ENCODE measurements at regions not wholly inside any gene's neighbourhood (a gene's known extent, or its start where the extent isn't known, plus 50 kb on each side); places are given as distances from the start of the nearest gene placed in this dataset.

DNA sequence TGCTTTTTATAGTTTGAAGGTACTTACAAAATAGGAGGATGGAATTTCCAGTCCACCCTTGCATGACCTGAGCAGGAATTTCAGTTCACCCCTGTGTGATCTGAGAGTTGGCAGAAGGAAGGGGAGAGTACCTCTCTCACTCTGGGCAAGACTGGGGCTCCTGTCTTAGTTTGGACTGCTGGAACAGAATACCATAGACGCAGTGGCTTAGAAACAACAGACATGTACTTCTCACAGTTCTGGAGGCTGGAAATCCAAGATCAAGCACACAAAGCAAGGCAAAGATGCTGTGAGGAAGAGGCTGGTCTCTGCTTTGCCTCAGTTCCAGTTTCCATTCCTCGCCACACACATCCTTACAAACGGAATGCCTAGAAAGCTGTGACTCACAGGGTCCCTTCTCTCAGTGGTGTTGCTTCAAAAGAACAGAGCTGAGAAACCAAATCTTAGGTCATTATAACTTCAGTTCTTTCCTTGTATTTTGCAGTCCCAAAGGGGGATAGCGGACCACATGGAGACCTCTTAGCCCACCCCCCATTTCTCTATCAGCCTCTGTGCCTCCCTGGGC, 108.8 kb upstream of the HAAO start:
- no peak for DNase-seq

- DNase-seq = no peak
These were observed 108.0 kb upstream of the HAAO start for GRCh38 chr2:42900289-42900891.

DNA sequence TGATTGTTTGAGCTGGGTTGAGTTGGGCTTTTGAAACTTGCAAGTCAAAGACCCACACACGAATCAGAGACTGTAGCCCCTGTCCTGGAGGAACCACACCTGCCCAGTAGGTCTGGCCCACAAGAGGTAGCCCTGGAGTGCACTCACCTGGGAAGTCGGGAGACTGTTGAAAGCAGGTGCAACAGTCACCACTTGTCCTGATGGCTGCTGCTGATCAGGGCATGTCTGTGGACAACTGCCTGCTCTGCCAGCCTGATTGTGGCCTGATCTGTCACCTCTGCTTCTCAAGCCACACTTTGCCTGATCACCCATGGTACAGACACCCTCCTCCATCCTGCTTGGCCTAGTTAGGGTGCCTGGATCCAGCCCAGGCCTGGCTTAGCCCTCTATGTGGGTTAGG, 105.0 kb upstream of the HAAO start:
- DNase-seq = no peak

DNA sequence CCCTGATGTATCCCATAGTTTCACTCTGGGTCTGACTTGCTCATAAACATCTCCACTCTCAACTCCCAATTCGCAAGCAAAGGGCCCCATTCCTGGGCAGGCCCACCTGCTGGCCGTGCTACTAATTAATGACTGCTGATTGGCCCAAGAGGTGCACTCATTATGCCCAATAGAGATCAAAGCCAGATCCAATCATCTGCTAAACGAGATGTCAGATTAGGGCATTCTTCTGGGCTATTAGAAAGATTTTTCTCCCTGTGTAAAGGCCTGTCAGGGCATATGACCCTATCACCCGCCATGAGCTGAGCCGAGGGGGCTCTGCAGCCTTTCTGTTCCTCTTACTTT, 103.4 kb upstream of the HAAO start:
- DNase-seq = no peak

DNA sequence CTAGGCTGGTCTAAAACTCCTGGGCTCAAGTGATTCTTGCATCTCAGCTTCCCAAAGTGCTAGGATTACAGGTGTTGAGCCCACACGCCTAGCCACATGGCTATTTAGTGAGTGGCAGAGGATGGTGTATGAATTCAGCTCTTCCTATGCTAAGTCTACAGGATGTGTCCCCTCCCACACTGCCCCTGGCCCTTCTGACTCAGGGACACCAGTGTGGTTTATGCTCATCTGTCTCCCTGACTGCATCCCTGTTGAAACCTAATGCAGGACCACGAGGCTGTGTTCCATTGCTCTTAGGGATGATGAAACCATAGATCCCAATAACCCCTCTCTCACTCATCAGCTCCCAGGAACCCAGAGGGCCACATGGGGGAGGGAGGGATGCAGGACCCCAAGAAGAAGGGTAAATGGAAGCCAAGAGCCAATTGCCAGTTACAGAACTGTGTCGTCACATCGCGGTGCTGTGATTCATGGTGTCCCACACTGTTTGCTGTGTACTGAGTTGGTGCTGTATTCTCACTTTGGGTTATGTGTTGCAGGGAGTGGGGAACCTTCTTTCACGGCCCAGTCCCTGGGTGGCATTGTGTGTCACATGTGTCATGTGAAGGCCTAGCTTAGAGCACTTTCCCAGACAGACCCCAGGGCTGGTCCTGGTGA, 102.9 kb upstream of the HAAO start:
- no peak for DNase-seq

GRCh38 chr2:42893047-42893758, 100.8 kb upstream of the HAAO start:
- DNase-seq = no peak

GRCh38 chr2:42890791-42891355, 98.5 kb upstream of the HAAO start:
- DNase-seq = no peak

- DNase-seq = no peak
These were observed 96.2 kb upstream of the HAAO start for GRCh38 chr2:42888321-42889245.

DNA sequence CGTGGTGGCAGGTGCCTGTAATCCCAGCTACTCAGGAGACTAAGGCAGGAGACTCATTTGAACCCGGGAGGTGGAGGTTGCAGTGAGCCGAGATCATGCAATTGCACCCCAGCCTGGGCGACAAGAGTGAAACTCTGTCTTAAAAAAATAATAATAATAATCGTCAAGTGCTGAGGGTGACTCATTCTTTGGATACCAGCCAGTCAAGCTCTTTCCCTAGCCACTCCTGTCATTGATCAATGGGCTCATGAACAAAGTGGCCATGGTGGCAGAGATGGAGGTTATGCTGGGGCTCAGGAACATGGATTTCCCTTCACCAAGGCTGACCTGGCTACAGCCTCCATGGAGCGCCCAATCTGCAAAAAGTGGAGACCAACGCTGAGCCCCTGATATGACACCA, 94.5 kb upstream of the HAAO start:
- no peak for DNase-seq

DNA sequence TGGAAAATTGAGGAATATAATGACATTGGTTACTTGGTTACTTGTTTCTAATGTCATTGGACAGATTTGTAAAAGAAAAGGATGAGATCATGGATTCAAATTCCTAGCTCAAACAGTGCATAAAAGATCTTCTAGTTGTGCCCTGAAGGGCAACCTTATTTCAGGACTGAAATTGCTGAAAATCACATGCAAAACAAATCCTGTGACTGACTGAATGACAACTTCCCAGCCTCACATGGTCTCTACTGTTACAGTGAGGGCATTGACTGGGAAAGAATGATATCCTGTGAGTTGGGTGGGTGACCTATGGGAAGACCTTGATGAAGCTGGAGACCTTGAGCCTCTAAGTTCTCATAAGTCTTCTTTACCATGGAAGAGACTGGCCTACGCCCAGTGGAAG, 90.4 kb upstream of the HAAO start:
- DNase-seq = no peak

GRCh38 chr2:42881732-42882131, 89.3 kb upstream of the HAAO start:
- no peak for DNase-seq

GRCh38 chr2:42880738-42881690, 88.6 kb upstream of the HAAO start:
- DNase-seq = no peak

DNA sequence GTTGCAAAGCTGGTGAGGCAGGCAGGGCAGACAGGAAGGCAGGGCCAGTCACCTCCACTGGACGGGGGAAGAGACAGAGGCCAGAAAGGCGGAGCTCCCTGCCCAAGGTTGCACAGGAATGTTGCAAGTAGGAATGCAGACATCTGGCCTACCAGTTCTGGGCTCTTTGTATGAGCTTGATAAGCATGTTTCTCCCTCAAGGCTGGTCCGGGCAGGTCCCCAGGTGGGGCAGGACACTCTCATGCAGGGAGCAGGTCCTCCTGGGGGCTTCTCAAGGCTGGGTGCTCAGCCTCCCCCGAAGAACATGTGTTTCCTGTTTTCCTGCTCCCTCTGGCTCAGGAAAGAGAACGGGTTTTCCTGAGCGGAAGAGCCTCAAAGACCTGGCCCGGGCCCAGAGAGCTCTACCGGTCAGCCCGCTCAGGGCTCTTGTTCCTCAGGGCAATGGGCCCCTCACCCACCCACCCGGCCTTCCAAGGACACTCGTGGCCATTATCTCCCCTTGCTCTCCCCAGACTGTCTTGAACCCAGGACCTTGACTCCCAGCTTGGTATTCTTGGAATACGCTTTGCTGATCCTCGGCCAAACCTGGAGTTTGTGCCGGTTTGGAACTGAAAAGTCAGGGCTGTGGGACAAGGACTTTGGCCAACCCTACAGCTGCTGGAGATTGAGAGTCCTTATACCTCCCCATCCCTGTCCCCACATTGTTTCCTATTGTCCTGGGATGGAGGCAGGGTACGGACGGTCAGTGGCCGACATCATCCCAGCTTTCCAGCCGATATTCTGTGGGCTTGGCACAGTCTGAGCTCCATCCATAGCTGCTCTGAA, 87.7 kb upstream of the HAAO start:
- DNase-seq = no peak

DNA sequence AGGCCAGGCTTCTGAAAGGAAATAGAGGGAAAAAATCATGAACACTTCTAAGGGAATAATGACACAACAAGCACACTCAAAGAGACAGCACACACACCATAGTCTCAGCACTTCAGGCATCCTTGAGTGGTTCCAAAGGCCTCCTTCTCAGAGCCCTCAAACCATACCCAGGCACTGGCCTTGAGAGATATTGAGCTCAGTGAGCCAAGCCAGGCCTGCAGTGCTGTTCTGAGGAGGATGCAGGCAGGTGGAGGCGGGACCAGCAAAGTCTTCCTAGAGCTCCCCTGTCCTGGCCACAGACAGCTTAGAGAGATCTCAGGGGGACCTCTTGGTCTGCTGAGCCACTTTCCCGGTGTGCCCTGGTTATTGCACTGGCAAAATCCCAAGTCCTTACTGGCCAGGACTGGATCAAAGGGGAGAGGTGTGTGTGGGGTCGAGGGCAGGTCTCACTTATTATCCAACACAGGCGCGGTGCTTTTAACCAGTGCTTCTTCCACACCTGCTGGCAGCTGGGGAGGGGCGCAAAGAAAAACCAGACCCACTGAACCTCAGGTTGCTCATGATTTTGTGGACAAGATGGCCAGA, 86.8 kb upstream of the HAAO start:
- no peak for DNase-seq

DNA sequence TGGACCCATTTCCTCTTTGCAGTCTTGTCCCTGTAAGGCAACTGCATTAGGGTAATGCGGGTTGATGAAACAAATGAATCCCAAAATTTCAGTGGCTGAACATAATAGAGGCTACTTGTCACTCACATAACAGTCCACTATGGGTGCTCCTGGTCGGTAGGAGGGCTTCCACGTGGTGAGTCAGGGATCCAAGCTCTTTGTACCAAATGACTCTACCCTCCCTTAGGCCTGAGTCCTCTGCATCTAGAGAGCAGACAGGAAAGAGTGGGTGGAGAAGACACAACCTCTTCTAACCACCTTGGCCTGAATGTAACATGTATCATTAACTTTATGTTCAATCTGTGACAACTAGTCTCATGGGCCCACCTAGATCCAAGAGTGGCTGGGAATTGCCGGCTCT, 86.2 kb upstream of the HAAO start:
- DNase-seq = no peak

- DNase-seq = no peak
These were observed 85.6 kb upstream of the HAAO start for GRCh38 chr2:42877936-42878335.

DNA sequence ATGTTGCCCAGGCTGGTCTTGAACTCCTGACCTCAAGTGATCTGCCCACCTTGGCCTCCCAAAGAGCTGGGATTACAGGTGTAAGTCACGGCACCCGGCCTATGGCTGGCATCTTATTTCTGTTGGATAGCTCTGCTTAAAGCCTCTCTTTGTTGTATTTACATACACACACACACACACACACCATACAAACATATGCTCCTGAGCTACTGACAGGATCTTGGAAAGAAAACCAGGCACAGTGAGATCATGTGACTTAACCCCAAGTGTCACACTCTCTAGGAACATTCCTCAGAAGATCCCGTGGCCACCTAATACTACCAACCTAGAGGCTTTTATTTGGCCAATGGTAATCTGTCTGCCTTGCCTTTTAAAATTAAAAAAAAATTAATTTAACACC, 85.1 kb upstream of the HAAO start:
- DNase-seq = no peak

- DNase-seq = no peak
These were observed 84.0 kb upstream of the HAAO start for GRCh38 chr2:42876326-42876751.

DNA sequence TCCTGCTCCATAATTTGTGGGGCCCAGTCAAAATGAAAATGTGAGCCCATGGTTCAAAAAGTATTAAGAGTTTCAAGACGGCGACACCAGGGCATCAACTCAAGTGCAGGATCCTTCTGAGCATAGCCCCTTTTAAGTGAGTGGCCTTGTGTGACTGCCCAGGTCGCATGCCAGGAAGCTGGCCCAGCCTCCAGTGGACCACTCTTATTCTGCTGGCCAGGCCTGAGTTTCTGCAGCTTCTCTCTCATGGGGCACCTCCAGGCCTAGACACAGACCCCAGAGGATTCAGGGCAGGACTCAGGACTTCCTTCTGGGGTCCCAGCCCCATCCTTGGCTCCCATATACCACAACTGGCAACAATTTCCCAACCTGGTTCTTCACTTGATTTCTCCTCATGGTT, 83.5 kb upstream of the HAAO start:
- no peak for DNase-seq

Measured in muscle of arm (tissue), 1 donor.